OCI-LY3 (cell line): ENCODE measurements at regions not wholly inside any gene's neighbourhood (a gene's known extent, or its start where the extent isn't known, plus 50 kb on each side); places are given as distances from the start of the nearest gene placed in this dataset.

Experiments
- EZH2phosphoT487 ChIP-seq: fragments of 200-600 bp; shearing (Covaris generic); IDR thresholded peaks from 2 replicates; pipeline ENCODE4 v1.6.1; 2018; ENCODE audit warnings: antibody characterized with exemption, mixed run types, low read depth
- TF ChIP-seq, protein P1 (sequence below): fragments of 200-600, 300-600 bp; sonication (generic); IDR thresholded peaks from 2 replicates; pipeline ENCODE4 v1.5.1; 2014; ENCODE audit warnings: antibody characterized with exemption, low read length, low read depth

DNA sequence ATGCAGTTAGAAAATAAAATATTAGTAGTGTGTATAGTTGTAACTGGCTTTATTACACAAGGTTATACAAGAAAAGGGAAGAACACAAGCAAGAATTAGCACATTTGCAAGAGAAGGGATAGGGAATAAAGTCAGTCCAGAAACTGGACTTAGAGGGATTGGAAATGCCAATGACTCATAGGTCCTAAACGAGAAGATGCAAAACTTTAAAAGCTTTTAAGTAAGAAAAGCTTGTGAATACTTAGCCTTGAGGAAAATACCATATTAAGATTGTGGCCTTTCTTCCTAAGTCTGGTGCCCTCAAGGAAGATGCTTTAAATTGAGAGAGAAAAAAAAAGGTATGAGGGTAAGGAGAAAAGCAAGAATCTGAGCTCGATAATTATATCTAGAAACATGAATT lies 102.3 kb upstream of the MCHR2 start:
- TF ChIP-seq, protein P1, sequence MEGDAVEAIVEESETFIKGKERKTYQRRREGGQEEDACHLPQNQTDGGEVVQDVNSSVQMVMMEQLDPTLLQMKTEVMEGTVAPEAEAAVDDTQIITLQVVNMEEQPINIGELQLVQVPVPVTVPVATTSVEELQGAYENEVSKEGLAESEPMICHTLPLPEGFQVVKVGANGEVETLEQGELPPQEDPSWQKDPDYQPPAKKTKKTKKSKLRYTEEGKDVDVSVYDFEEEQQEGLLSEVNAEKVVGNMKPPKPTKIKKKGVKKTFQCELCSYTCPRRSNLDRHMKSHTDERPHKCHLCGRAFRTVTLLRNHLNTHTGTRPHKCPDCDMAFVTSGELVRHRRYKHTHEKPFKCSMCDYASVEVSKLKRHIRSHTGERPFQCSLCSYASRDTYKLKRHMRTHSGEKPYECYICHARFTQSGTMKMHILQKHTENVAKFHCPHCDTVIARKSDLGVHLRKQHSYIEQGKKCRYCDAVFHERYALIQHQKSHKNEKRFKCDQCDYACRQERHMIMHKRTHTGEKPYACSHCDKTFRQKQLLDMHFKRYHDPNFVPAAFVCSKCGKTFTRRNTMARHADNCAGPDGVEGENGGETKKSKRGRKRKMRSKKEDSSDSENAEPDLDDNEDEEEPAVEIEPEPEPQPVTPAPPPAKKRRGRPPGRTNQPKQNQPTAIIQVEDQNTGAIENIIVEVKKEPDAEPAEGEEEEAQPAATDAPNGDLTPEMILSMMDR: no peak
- TF ChIP-seq EZH2phosphoT487: no peak
